HG03469 (cell line): ENCODE measurements at regions not wholly inside any gene's neighbourhood (a gene's known extent, or its start where the extent isn't known, plus 50 kb on each side); places are given as distances from the start of the nearest gene placed in this dataset.
"Not testable (repeated sequence)": the region's sequence is repeated elsewhere in the genome, so short reads cannot be mapped to it uniquely, and the experiment has no call there.

Experiments used
- ATAC-seq: cut with Tn5 transposase; IDR thresholded peaks from one replicate; pipeline ENCODE4 v1.9.1; 2021; ENCODE audit warnings: mild to moderate bottlenecking, moderate library complexity, moderate number of reproducible peaks; ENCODE audit not compliant: unreplicated experiment

DNA sequence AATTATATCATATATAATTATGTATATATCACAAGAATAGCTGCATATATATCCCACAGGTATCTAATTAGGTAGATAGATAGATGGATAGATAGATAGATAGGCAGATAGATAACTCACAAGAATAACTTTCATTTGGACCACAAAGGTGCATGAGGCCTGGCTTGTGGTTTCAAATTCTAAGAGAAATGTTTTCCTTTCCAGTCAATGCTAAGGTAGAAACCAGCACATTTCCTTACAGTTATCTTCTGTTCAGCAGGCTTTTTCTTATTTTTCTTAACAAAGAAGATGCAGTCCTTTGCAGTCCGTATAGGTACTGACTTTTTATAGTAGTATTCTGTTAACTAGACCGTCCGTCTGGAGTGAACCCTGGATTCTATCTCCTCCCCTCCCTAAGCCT, 152.9 kb upstream of the ANKFN1 start:
- ATAC-seq, result no peak

DNA sequence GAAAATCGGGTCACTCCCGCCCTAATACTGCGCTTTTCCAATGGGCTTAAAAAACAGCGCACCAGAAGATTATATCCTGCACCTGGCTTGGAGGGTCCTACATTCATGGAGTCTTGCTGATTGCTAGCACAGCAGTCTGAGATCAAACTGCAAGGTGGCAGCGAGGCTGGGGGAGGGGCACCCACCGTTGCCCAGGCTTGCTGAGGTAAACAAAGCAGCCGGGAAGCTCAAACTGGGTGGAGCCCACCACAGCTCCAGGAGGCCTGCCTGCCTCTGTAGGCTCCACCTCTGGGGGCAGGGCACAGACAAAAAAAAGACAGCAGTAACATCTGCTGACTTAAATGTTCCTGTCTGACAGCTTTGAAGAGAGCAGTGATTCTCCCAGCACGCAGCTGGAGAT, 150.6 kb upstream of the ANKFN1 start:
- ATAC-seq, result not testable (repeated sequence)

DNA sequence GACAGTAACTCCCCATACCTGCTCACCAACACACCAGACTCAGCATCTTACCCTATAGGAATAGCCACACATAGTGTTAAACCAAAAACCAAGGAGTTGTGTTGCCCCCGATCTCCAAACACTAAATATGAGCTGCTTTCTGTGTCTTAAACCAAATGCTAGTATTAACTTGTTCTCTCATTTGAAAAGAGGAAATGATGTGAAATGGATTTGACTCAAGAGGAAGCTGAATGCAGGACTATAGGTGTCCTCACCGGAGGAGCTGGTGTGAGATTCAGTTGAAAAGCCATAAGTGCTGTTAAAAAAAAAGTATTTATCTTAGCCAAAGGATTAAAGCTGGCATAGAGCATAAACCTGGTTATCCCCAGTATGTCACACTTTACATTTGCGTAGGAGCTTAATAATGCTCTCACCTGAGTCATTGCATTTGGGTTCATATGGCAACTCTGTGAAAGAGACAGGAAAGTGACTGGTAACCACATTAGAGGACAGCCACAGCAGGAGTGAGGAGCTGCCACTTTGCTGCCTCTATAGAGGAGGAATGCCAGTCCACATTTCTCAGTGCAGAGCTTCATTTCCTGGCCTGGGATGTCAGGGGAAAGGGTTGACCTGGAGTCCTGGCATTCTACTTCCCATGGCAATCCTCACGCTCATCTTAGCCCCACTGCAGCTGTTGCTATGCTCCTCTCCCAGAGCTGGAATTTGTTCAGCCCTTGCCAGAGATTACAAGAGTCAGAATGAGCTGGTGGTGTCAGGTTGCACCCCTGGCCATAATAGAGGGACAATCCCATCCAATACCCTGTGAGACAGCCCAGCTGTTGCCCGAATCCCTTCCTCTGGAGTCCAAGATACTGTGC, 143.3 kb upstream of the ANKFN1 start:
- no peak for ATAC-seq

DNA sequence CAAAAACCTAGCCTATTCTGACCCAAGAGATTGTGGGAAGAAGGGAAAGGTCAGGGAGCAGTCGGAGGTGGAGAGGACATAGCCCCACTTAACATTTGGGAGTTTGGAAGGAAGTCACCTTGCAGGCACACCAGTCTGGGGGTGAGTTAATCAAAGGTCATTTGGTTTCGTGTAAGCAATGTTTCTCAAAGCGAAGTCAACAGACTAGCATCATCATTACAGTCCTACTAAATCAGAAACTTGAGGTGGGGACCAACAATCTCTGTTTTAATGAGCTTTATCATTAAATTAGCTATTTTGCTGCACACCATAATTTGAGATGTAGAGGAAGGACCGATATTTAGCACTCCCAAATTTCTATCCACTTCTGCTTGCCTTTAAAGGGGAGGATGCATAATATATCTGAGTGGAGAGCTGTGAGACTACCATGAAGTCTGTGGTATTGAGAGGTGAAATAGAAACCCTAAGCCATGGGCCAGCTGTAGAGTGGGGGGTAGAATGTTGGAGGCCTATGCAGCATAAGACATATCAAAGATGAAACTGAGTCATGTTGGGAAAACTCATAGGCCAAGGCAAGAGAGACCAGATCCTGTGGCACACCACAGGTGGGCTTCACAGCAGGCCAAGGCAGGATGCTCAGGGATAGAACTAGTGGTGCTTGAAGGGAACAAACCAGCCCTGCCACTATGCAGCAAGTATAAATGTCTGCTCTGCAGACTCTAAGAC, 141.7 kb upstream of the ANKFN1 start:
- no peak for ATAC-seq

DNA sequence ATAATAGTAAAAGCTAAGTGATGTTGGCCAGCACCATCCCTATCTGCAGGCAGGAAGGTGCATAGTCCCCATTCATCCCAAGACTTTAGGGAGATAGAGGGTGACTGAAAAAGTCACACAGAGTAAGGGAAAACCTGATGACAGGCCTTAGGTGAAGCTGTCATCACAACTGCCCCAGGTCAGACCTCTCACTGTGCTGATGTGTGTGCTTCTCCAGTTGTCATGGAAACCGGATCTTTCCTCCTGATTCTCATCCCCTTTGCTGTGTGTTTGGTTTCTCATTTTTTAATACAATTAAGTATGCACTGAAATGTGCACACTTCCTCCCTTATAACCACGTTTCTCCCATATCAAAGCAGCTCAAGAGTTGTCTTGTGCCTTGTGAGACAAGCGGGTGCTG, 135.1 kb upstream of the ANKFN1 start:
- no peak for ATAC-seq

DNA sequence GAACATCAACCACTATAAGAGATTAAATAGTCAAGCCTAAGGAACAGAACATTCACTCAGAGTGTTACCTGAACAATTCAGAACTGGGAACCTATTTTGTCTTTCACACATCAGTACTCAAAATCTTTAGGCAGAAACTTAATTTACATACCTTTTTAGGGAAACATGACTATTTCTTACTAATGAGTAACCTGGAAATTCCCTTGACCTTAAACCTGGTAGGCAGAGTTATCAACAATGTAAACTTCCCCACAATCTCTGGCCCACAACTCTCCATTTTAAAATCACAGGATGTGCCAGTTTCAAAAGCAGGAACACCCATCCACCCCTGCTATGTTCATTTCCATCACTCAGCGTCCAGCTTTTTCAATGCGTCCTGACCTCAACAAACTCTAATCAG, 132.9 kb upstream of the ANKFN1 start:
- ATAC-seq, result peak; percentile 54

DNA sequence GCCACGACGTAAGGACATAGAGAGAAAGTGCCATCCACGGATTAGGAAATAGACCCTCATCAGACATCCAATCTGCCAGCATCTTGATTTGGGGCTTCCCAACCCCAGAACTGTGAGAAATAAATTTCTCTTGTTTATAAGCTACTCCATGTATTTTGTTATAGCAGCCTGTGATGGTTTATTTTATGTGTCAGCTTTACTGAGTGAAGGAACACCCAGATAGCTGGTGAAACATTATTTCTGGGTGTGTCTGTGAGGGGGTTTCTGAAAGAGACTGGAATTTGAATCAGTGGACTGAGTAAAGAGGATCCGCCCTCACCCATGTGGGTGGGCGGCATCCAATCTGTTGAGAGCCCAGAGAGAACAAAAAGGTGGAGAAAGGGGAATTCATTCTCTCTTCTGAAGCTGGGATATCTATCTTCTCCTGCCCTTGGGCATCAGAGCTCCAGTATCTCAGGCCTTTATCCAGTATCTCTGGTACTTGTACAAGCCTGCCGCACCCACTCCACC, 131.5 kb upstream of the ANKFN1 start:
- no peak for ATAC-seq

DNA sequence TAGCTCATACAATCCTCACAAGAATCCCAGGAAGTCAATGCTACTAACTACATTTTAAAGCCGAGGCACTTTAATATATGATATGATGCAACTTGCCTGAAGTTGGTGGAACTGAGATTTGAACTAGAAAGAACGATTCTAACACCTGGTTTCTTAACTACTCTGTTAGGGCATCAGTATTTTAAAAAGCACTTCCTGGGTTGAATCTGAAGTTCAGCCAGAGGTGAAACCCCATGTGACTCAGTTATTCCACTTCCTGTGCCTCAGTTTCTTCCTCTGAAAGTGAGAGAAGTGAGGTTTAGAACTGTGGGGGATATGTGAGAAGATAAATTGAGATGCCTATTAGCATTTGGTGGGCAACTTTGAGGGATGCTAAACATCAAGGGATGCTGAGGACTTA, 129.4 kb upstream of the ANKFN1 start:
- no peak for ATAC-seq

DNA sequence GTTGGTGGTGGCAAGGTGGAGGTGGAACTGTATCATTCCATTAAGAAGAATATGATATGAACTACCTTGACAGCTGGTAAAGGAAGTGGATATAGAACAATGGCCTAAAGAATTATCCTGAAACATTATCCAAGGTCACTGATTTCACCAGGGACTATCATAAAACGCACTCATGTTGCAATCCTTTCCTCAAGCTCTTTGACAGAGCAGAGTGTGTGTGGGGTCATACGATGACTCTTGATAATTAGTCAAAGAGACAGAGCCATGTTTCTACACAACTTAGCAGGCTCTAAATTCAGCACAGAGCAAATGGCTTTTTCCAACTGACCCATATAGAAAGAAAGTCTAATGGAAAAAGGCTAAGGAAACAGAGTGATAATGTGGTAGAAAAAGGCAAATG, 126.4 kb upstream of the ANKFN1 start:
- no peak for ATAC-seq

DNA sequence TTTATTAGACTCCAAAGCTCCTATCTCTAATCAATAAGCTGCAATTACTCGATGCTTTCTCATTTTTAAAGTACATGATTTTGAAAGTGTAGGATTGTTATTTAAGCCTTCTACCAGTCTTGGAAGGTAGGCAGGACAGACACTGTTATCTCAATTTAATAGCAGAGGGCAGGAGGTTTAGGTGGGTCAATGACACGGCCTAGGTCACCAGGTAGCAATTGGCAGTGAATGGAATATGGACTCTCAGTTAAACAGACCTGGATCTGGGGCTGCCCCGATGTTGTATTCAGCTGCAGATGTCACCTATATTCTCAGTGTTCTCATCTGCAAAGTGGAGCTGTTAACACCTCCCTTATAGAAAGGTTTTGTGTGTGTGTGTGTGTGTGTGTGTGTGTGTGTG, 124.4 kb upstream of the ANKFN1 start:
- no peak for ATAC-seq

DNA sequence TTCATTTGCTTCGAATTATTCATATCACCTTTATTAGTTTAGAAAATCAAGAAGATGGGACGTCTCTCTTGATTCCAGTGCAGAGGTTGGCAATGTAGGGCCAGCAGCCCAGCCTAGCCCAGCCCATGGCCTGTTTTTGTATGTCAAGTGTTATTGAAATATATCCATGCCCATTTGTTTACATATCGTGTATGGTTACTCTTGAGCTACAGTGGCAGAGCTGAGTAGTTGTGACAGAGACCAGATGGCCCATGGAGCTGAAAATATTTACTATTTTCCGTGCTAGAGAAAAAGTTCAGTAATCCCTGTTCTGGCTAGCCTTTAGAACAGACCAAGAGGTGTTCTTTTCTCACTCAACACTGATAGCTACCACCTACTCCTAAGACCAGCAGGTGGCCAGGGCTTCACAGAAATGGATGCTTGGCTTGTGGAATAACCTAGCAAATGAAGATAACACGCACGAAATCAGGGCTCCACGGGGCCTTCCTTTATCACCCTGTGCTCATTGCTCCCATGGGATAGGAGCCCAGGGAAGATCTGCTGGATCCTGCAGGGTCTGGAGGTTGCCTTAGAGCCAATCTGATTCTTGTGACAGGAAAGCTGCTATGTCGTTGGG, 123.2 kb upstream of the ANKFN1 start:
- ATAC-seq, result no peak

DNA sequence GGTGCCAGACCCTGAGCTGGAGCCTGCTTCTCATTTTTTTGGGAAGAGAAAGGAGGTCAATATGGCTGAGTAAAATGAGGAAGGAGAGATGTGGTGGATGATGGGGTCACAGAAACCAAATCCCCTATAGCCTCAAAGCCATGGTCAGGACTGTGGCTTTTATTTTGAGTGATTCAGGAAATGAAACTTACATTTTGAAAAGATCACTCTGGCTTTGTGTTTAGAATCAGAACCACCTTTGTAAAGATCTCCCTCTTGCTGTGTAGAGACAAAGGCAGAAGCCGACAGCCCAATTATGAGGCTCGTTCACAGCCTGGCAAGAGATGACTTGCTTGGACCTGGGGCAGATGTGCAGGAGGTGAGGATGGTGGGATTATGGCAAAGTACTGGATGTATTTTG, 121.6 kb upstream of the ANKFN1 start:
- ATAC-seq, result no peak

DNA sequence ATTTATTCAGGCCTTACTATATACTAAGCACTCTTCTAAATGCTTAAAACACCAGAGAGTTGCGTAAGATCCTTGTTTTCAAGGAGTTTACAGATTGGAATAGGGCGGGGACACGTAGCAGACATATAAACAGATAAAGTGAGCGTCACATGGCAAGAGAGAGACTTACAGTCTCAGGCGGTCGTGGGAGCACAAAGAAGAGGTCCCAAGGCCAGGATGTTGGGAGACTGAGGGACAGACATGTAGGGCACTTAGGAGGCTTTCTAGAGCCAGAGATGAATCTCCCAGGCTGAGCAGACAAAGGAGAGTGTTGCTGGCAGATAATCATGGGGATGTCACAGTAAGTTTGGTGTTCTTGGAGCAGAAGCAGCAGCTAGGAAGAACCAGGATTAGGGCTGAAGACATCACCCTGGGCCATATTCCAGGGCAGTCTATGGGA, 119.1 kb upstream of the ANKFN1 start:
- no peak for ATAC-seq

DNA sequence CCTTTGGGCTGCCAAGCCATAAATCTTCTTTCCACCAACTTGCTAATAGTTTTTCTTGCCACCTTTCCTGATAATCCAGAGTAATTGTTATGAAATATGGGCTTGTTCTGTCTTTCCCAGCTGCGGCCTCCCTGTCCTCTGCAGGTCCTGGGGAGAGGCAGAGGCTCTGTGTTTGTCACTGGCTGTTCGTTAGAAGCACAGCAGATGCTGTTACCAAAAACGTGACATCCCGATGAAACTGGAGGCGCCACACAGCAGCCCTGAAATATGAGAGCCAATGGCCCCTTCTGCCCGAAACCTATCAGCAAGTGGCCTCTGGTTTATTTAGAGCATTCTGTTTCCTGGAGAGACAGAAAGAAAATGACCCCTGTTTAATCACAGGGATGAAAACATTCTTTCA, 115.1 kb upstream of the ANKFN1 start:
- ATAC-seq, result no peak

DNA sequence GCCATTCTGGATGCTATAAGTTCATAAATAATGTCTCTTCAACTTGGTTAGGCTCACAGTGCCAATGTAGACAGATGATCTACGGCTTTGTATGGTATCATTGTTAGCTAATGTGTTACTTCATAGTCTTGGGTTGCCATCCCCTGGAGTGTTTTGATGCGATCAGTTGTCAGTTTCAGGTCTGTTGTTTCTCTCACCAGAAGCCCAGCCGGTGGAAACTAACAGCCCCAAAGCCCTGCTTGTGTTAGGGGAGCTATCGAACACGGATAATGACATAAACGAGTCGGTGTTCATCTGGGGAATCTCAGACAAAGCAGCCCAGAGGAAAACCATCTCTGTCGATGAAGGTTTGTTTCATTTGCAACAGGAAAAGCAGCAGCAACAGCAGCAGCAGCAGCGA, 107.4 kb upstream of the ANKFN1 start:
- ATAC-seq, result no peak

DNA sequence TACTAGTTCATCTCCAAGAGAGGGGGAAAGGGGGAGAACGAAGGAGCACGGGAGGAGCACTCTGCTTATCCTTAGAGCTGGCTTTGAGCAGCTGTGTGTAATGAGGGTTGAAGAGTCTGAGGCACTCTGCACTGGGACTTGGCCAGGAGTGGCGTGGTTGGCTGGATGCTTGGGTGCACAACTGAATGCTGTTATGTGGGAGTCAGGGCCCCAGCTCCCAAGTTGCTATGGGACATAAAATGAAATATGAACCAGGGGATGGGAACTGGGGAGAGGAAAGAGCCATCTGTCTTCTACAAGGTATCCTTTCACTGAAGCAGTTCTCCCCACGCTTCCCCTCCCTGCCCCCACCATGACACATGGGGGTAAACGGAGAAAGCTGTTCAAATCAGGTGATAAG, 105.9 kb upstream of the ANKFN1 start:
- no peak for ATAC-seq

DNA sequence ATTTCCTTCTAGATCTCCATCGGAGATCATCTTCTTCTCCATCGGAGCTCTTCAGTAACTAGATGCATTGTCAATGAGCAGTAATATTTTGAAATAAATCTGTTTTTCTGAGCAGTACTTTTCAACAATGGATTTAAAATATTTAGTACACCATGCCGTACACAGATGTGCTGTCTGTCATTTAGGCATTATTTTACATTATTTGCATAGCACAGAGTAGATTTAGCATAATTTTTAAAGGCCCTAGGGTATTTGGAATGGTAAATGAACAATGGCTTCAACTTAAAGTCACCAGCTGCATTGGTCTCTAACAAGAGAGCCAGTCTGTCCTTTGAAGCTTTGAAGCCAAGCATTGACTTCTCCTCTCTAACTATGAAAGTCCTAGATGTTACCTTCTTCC, 95.4 kb upstream of the ANKFN1 start:
- no peak for ATAC-seq

DNA sequence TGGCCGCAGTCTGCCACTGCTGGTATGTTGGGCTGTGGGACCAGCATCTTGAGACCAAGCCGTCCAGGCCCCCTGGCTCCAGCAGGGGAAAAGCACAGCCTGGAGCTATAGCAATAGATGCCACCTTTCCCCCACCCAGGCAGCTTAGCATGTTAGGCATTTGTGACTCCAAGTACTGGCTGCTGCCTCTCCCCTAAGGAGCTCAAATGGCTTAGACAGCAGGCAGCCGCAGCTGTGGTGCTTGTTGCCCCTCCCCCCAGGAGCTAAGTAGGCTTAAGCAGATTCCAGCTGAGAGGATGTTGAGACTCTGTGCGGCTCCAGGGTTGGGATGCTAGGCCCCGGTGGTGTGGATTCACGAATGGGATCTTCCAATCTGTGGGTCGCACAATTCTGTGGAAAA, 88.8 kb upstream of the ANKFN1 start:
- ATAC-seq, result no peak

DNA sequence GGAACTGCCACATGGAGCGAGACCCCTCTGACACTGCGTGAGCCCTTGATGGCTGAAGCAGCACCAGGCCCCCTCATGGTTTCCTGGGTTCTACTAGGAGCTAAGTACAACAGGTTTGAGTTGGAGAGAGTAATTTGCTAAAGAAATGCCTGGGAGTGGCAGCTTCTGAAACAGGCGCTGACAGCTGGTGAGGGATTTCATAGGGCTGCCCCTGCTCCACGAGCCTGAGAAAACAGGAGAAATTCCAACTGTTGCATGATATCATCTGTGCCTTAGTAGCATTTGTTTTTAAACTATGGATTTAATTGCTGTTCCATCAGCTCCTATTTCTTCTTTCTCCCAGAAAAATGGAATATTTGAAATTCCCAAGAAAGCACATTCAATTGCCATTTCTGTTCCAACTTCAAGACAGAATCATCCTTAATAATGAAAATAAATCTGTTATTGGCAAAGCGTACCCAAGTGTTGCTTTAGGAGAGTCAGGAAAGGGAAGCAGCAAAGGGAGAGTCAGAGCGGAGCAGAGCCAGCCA, 78.8 kb upstream of the ANKFN1 start:
- ATAC-seq, result no peak

DNA sequence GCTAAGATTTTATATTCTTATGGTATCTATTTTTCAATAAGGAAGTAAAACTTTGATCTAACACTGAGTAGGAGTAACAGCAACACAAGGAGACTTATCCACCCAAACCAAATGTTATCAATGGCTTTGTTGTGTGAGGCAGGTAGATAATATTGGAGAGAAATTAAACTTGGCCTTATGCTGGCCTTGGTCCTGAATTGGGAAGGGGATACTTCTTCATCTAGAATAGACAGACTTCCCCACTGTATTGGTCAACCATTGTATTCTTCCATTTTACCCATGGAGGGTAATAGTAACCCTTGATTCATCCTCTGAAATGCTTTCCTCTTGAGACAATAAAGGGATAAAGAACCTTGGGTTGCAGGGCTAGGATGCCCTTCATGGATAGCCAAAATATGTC, 76.3 kb upstream of the ANKFN1 start:
- ATAC-seq, result no peak

DNA sequence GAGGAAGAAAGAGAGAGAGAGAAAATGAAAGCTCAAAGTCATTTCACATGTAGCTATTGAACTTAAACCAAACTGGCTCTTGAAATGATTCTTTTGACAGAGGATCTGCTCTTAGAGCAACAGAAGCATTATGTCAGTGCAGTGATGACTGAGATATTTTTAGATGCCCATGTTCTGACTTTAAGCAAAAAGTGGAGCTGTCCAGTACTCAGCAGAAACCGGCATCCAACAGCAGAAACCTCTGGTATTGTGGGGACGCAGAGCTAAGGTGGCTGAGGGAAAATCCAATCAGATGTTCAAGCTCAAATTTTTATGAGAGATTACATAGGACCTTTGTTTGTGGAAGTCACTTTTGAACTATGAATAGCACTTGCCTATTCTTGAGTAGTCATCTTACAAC, 69.8 kb upstream of the ANKFN1 start:
- ATAC-seq, result no peak
